ENCODE measurements at regions not wholly inside any gene's neighbourhood (a gene's known extent, or its start where the extent isn't known, plus 50 kb on each side); places are given as distances from the start of the nearest gene placed in this dataset.

DNA sequence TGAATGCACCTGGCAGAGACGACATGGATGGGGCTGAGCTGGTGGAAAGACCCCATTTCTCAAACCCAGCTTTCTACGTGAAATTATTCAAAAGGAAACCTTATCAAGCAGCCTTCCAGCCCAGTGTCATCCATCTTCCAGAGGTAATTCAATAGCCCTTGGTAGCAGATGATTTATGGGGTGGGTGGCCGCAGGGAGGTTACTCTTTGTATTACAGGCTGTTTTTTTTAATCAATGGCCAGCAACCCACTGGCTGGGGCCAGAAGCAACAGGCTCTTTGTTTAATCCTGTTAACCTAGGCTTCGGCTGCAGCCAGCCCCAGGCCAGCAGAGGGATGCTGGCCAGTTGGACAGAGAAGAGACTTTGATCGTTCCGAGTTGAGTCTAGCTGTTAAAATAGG, 139.8 kb upstream of the SRRM4 start (continued):
- TF ChIP-seq, protein P1, sequence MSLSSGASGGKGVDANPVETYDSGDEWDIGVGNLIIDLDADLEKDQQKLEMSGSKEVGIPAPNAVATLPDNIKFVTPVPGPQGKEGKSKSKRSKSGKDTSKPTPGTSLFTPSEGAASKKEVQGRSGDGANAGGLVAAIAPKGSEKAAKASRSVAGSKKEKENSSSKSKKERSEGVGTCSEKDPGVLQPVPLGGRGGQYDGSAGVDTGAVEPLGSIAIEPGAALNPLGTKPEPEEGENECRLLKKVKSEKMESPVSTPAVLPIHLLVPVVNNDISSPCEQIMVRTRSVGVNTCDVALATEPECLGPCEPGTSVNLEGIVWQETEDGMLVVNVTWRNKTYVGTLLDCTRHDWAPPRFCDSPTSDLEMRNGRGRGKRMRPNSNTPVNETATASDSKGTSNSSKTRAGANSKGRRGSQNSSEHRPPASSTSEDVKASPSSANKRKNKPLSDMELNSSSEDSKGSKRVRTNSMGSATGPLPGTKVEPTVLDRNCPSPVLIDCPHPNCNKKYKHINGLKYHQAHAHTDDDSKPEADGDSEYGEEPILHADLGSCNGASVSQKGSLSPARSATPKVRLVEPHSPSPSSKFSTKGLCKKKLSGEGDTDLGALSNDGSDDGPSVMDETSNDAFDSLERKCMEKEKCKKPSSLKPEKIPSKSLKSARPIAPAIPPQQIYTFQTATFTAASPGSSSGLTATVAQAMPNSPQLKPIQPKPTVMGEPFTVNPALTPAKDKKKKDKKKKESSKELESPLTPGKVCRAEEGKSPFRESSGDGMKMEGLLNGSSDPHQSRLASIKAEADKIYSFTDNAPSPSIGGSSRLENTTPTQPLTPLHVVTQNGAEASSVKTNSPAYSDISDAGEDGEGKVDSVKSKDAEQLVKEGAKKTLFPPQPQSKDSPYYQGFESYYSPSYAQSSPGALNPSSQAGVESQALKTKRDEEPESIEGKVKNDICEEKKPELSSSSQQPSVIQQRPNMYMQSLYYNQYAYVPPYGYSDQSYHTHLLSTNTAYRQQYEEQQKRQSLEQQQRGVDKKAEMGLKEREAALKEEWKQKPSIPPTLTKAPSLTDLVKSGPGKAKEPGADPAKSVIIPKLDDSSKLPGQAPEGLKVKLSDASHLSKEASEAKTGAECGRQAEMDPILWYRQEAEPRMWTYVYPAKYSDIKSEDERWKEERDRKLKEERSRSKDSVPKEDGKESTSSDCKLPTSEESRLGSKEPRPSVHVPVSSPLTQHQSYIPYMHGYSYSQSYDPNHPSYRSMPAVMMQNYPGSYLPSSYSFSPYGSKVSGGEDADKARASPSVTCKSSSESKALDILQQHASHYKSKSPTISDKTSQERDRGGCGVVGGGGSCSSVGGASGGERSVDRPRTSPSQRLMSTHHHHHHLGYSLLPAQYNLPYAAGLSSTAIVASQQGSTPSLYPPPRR (CRISPR knock-in tag; IDR thresholded peaks at IDR 0.05; ENCODE audit: borderline replicate concordance): no peak
- TF ChIP-seq, protein P2, sequence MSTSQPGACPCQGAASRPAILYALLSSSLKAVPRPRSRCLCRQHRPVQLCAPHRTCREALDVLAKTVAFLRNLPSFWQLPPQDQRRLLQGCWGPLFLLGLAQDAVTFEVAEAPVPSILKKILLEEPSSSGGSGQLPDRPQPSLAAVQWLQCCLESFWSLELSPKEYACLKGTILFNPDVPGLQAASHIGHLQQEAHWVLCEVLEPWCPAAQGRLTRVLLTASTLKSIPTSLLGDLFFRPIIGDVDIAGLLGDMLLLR (CRISPR knock-in tag; IDR thresholded peaks at IDR 0.05): no peak
- TF ChIP-seq, protein P3, sequence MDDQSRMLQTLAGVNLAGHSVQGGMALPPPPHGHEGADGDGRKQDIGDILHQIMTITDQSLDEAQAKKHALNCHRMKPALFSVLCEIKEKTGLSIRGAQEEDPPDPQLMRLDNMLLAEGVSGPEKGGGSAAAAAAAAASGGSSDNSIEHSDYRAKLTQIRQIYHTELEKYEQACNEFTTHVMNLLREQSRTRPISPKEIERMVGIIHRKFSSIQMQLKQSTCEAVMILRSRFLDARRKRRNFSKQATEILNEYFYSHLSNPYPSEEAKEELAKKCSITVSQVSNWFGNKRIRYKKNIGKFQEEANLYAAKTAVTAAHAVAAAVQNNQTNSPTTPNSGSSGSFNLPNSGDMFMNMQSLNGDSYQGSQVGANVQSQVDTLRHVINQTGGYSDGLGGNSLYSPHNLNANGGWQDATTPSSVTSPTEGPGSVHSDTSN (CRISPR knock-in tag; IDR thresholded peaks at IDR 0.05; ENCODE audit: borderline replicate concordance): no peak
- TF ChIP-seq, protein P4, sequence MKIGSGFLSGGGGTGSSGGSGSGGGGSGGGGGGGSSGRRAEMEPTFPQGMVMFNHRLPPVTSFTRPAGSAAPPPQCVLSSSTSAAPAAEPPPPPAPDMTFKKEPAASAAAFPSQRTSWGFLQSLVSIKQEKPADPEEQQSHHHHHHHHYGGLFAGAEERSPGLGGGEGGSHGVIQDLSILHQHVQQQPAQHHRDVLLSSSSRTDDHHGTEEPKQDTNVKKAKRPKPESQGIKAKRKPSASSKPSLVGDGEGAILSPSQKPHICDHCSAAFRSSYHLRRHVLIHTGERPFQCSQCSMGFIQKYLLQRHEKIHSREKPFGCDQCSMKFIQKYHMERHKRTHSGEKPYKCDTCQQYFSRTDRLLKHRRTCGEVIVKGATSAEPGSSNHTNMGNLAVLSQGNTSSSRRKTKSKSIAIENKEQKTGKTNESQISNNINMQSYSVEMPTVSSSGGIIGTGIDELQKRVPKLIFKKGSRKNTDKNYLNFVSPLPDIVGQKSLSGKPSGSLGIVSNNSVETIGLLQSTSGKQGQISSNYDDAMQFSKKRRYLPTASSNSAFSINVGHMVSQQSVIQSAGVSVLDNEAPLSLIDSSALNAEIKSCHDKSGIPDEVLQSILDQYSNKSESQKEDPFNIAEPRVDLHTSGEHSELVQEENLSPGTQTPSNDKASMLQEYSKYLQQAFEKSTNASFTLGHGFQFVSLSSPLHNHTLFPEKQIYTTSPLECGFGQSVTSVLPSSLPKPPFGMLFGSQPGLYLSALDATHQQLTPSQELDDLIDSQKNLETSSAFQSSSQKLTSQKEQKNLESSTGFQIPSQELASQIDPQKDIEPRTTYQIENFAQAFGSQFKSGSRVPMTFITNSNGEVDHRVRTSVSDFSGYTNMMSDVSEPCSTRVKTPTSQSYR (CRISPR knock-in tag; IDR thresholded peaks at IDR 0.05; ENCODE audit: borderline replicate concordance): no peak
- TF ChIP-seq HNRNPK (IDR thresholded peaks at IDR 0.05; ENCODE audit: low read depth, low read length, poor library complexity, severe bottlenecking) (no peak), NRL (CRISPR knock-in tag; IDR thresholded peaks at IDR 0.05; ENCODE audit: borderline replicate concordance) (no peak)
